Hepatocyte (in vitro differentiated cells): ENCODE measurements at regions not wholly inside any gene's neighbourhood (a gene's known extent, or its start where the extent isn't known, plus 50 kb on each side); places are given as distances from the start of the nearest gene placed in this dataset.
"Not testable (repeated sequence)": the region's sequence is repeated elsewhere in the genome, so short reads cannot be mapped to it uniquely, and the experiment has no call there.

ENCODE experiments used
- CTCF ChIP-seq: fragments of 200-600 bp; sonication (generic); IDR thresholded peaks from 2 replicates; pipeline ENCODE4 v1.5.1; 2016; ENCODE audit warnings: antibody characterized with exemption, mild to moderate bottlenecking; ENCODE audit not compliant: poor library complexity
- EZH2 ChIP-seq: fragments of 200-600 bp; sonication (generic); IDR thresholded peaks from 2 replicates; pipeline ENCODE4 v1.6.1; 2016; ENCODE audit warnings: antibody characterized with exemption, mild to moderate bottlenecking, borderline replicate concordance
- EZH2phosphoT487 ChIP-seq: fragments of 200-600 bp; sonication (generic); IDR thresholded peaks from one replicate; pipeline ENCODE4 v1.6.1; 2018; ENCODE audit warnings: antibody characterized with exemption, mild to moderate bottlenecking, low read depth, moderate library complexity; ENCODE audit not compliant: unreplicated experiment, severe bottlenecking

GRCh38 chr1:30524025-30524555 is 199.3 kb downstream of the MATN1 start:
- TF ChIP-seq CTCF, EZH2phosphoT487, EZH2: not testable (repeated sequence)
